WTC11 (cell line): ENCODE measurements at regions not wholly inside any gene's neighbourhood (a gene's known extent, or its start where the extent isn't known, plus 50 kb on each side); places are given as distances from the start of the nearest gene placed in this dataset.

Experiments used
- CREB1 ChIP-seq: sonication (generic); formaldehyde crosslinking; IDR thresholded peaks from 2 replicates; pipeline ENCODE4 v1.8.0; 2023; ENCODE audit warnings: mild to moderate bottlenecking, missing genetic modification reagents
- ETV6 ChIP-seq: sonication (generic); formaldehyde crosslinking; IDR thresholded peaks from 2 replicates; pipeline ENCODE4 v1.8.1; 2022; ENCODE audit warnings: mild to moderate bottlenecking, missing genetic modification reagents
- JUN ChIP-seq: sonication (generic); formaldehyde crosslinking; IDR thresholded peaks from 2 replicates; pipeline ENCODE4 v1.8.0; 2023; ENCODE audit warnings: mild to moderate bottlenecking, missing genetic modification reagents
- NR2C2 ChIP-seq: sonication (generic); formaldehyde crosslinking; IDR thresholded peaks from 2 replicates; pipeline ENCODE4 v1.8.0; 2022; ENCODE audit warnings: mild to moderate bottlenecking, missing genetic modification reagents
- PRRX2 ChIP-seq: fragments of 250-450 bp; sonication (Bioruptor Pico); IDR thresholded peaks from 2 replicates; pipeline ENCODE4 v1.8.0; 2021; ENCODE audit warnings: mild to moderate bottlenecking
- TP53 ChIP-seq: sonication (generic); formaldehyde crosslinking; IDR thresholded peaks from 2 replicates; pipeline ENCODE4 v1.8.1; 2023; ENCODE audit warnings: mild to moderate bottlenecking, missing genetic modification reagents
- ZNF121 ChIP-seq: sonication (generic); formaldehyde crosslinking; IDR thresholded peaks from 2 replicates; pipeline ENCODE4 v1.8.0; 2023; ENCODE audit warnings: missing genetic modification reagents
- ZNF317 ChIP-seq: sonication (generic); formaldehyde crosslinking; IDR thresholded peaks from 2 replicates; pipeline ENCODE4 v1.8.1; 2023; ENCODE audit warnings: low read depth, mild to moderate bottlenecking, moderate library complexity, missing genetic modification reagents, borderline replicate concordance
- TF ChIP-seq, protein P1 (sequence below): fragments of 200-600 bp; IDR thresholded peaks from 2 replicates; pipeline ENCODE4 v1.8.0; 2022; ENCODE audit warnings: antibody characterized with exemption
- TF ChIP-seq, protein P2 (sequence below): sonication (generic); formaldehyde crosslinking; IDR thresholded peaks from 2 replicates; pipeline ENCODE4 v1.8.0; 2022; ENCODE audit warnings: mild to moderate bottlenecking, missing genetic modification reagents
- TF ChIP-seq, protein P3 (sequence below): sonication (generic); formaldehyde crosslinking; IDR thresholded peaks from 2 replicates; pipeline ENCODE4 v1.8.0; 2022; ENCODE audit warnings: mild to moderate bottlenecking, missing genetic modification reagents
- TF ChIP-seq, protein P4 (sequence below): sonication (generic); formaldehyde crosslinking; IDR thresholded peaks from 2 replicates; pipeline ENCODE4 v1.8.1; 2022; ENCODE audit warnings: mild to moderate bottlenecking, moderate library complexity, missing genetic modification reagents
- TF ChIP-seq, protein P5 (sequence below): sonication (generic); formaldehyde crosslinking; conservative IDR thresholded peaks from 2 replicates; pipeline ENCODE4 v1.8.1; 2022; ENCODE audit warnings: mild to moderate bottlenecking, missing genetic modification reagents
- TF ChIP-seq, protein P6 (sequence below): sonication (generic); formaldehyde crosslinking; IDR thresholded peaks from 2 replicates; pipeline ENCODE4 v1.8.1; 2023; ENCODE audit warnings: mild to moderate bottlenecking, moderate library complexity, missing genetic modification reagents

DNA sequence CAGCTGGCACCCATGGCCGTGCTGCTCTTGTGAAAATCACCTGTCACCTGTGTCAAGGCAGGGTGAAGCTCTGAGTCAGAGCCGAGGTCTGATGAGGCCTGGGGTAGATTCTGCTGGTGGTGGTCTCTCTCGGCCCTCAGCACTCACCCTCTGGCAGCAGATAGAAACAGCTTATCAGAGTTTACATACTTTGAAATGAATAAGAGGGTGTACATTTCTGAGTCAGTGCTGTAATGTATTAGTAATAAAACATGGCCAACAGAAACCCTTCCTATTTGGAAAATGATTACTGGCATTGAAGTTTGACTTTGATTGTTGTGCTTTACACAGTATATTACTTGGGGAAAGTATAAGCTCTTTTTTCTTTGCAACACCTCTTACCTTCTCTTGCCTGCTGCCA is 228.8 kb downstream of the SNX10 start:
- TF ChIP-seq ZNF121 (CRISPR knock-in tag) = no peak
- TF ChIP-seq PRRX2 (CRISPR knock-in tag) = no peak
- TF ChIP-seq, protein P1, sequence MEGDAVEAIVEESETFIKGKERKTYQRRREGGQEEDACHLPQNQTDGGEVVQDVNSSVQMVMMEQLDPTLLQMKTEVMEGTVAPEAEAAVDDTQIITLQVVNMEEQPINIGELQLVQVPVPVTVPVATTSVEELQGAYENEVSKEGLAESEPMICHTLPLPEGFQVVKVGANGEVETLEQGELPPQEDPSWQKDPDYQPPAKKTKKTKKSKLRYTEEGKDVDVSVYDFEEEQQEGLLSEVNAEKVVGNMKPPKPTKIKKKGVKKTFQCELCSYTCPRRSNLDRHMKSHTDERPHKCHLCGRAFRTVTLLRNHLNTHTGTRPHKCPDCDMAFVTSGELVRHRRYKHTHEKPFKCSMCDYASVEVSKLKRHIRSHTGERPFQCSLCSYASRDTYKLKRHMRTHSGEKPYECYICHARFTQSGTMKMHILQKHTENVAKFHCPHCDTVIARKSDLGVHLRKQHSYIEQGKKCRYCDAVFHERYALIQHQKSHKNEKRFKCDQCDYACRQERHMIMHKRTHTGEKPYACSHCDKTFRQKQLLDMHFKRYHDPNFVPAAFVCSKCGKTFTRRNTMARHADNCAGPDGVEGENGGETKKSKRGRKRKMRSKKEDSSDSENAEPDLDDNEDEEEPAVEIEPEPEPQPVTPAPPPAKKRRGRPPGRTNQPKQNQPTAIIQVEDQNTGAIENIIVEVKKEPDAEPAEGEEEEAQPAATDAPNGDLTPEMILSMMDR = no peak
- TF ChIP-seq CREB1 (CRISPR knock-in tag) = no peak
- TF ChIP-seq, protein P2, sequence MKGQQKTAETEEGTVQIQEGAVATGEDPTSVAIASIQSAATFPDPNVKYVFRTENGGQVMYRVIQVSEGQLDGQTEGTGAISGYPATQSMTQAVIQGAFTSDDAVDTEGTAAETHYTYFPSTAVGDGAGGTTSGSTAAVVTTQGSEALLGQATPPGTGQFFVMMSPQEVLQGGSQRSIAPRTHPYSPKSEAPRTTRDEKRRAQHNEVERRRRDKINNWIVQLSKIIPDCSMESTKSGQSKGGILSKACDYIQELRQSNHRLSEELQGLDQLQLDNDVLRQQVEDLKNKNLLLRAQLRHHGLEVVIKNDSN (CRISPR knock-in tag) = no peak
- TF ChIP-seq, protein P3, sequence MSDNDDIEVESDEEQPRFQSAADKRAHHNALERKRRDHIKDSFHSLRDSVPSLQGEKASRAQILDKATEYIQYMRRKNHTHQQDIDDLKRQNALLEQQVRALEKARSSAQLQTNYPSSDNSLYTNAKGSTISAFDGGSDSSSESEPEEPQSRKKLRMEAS (CRISPR knock-in tag) = no peak
- TF ChIP-seq, protein P4, sequence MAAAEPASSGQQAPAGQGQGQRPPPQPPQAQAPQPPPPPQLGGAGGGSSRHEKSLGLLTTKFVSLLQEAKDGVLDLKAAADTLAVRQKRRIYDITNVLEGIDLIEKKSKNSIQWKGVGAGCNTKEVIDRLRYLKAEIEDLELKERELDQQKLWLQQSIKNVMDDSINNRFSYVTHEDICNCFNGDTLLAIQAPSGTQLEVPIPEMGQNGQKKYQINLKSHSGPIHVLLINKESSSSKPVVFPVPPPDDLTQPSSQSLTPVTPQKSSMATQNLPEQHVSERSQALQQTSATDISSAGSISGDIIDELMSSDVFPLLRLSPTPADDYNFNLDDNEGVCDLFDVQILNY (CRISPR knock-in tag) = no peak
- TF ChIP-seq TP53 (CRISPR knock-in tag) = no peak
- TF ChIP-seq, protein P5, sequence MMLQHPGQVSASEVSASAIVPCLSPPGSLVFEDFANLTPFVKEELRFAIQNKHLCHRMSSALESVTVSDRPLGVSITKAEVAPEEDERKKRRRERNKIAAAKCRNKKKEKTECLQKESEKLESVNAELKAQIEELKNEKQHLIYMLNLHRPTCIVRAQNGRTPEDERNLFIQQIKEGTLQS (CRISPR knock-in tag) = no peak
- no peak for TF ChIP-seq ZNF317 (CRISPR knock-in tag)
- TF ChIP-seq NR2C2 = no peak
- TF ChIP-seq JUN (CRISPR knock-in tag) = no peak
- TF ChIP-seq, protein P6, sequence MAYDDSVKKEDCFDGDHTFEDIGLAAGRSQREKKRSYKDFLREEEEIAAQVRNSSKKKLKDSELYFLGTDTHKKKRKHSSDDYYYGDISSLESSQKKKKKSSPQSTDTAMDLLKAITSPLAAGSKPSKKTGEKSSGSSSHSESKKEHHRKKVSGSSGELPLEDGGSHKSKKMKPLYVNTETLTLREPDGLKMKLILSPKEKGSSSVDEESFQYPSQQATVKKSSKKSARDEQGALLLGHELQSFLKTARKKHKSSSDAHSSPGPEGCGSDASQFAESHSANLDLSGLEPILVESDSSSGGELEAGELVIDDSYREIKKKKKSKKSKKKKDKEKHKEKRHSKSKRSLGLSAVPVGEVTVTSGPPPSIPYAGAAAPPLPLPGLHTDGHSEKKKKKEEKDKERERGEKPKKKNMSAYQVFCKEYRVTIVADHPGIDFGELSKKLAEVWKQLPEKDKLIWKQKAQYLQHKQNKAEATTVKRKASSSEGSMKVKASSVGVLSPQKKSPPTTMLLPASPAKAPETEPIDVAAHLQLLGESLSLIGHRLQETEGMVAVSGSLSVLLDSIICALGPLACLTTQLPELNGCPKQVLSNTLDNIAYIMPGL (CRISPR knock-in tag) = no peak
- no peak for TF ChIP-seq ETV6 (CRISPR knock-in tag)
